Ovary (tissue), 7 donors: ENCODE measurements at regions not wholly inside any gene's neighbourhood (a gene's known extent, or its start where the extent isn't known, plus 50 kb on each side); places are given as distances from the start of the nearest gene placed in this dataset.

Experiments
- DNase-seq, 5 donors: peaks; one replicate each; pipeline ENCODE4 v3.0.0-alpha.2; 2019 to 2020
- H3K27ac ChIP-seq, 2 donors: fragments of 200-600 bp; one replicate each; pipeline versions ENCODE4 v1.5.1 to v1.8.0; 2019 to 2022
- H3K27me3 ChIP-seq: fragments of 200-600 bp; one replicate; pipeline ENCODE4 v1.8.0; 2022
- H3K36me3 ChIP-seq: fragments of 200-600 bp; sonication (generic); one replicate; pipeline ENCODE4 v1.5.1; 2019
- H3K4me1 ChIP-seq: one replicate; pipeline ENCODE4 v1.8.1; 2013; ENCODE audit warnings: mild to moderate bottlenecking, moderate library complexity; ENCODE audit not compliant: insufficient read depth
- H3K4me3 ChIP-seq: fragments of 200-600 bp; sonication (generic); one replicate; pipeline ENCODE4 v1.5.1; 2017
- H3K9me3 ChIP-seq, 2 donors: fragments of 200-600 bp in 1 of 2; sonication (generic) in 1 of 2; one replicate each; pipeline versions ENCODE4 v1.5.1 to v1.8.1; 2013 to 2019; ENCODE audit warnings: mild to moderate bottlenecking in 1 of 2, moderate library complexity in 1 of 2
- CTCF ChIP-seq, 3 donors: fragments of 450-650 bp in 2 of 3; fragments of 200-600 bp in 1 of 3; IDR thresholded peaks; one replicate each; pipeline versions ENCODE4 v1.5.1 to v1.8.0; 2016 to 2022; ENCODE audit warnings: antibody characterized with exemption in 3 of 3, mild to moderate bottlenecking in 1 of 3
- EP300 ChIP-seq: sonication (generic); formaldehyde crosslinking; IDR thresholded peaks from one replicate; pipeline ENCODE4 v1.6.1; 2017; ENCODE audit warnings: antibody characterized with exemption
- POLR2A ChIP-seq: fragments of 450-650 bp; IDR thresholded peaks from one replicate; pipeline ENCODE4 v1.6.1; 2017; ENCODE audit warnings: antibody characterized with exemption, mild to moderate bottlenecking, moderate library complexity
- WGBS, 3 donors: extraction: QIAGEN DNeasy Blood & Tissue Kit in 1 of 3; methylation state at CpG; one replicate each; pipeline versions ENCODE4 v1.1.5 to v1.1.7; 2013 to 2017; 5-methylcytosine and 5-hydroxymethylcytosine counted together
- intact Hi-C, 4 donors: fragments of 100-400 bp; cut with DNase I; formaldehyde crosslinking; loops; one replicate each; pipeline versions ENCODE4 v1.11.0 to v1.15.1; 2022 to 2023
- donor health status: DM: no; HTN: no; CAD: no; lungs with moderate emphysema.
- donor health status: DM: no; HTN: no; CAD: no.
- donor health status: Bipolar disorder and iron deficiency.
- donor health status: DM: no; HTN: no; CAD: no.
- donor health status: DM: yes; HTN: yes; CAD: no.

- Histone ChIP-seq H3K36me3 (no peaks in the 10 kb centered on the region), H3K4me3 (no peak overlapping the region), H3K27ac (no peak overlapping the region), H3K9me3 (no peaks in the 10 kb centered on the region), H3K27me3 (no peaks in the 10 kb centered on the region), H3K4me1 (no peaks in the 10 kb centered on the region)
- no peak for DNase-seq
- intact Hi-C loops: no loop called here
- TF ChIP-seq CTCF (IDR thresholded peaks at IDR 0.05) (no peak), EP300 (no peak), POLR2A (no peak)
- 84 to 89% (median 88%) methylated on average over 3 of the region's 3 CpGs for WGBS, 3 donors
Observed at GRCh38 chr5:87051502-87052113, 216.1 kb upstream of the RASA1 start.

- WGBS, 3 donors: 60 to 73% (median 67%) methylated on average over 2 of the region's 2 CpGs
- no peaks in the 10 kb centered on the region for H3K4me1 ChIP-seq
- no peak overlapping the region for H3K4me3 ChIP-seq
- H3K27me3 ChIP-seq: no peaks in the 10 kb centered on the region
- no peaks in the 10 kb centered on the region for H3K36me3 ChIP-seq
- H3K9me3 ChIP-seq: no peaks in the 10 kb centered on the region
- H3K27ac ChIP-seq: no peak overlapping the region
- no peak for DNase-seq
- intact Hi-C loops: no loop called here
- TF ChIP-seq POLR2A: no peak
- TF ChIP-seq CTCF (IDR thresholded peaks at IDR 0.05): no peak
- TF ChIP-seq EP300: no peak
Observed at GRCh38 chr5:87053146-87053545, 214.5 kb upstream of the RASA1 start.

- H3K9me3 ChIP-seq: no peaks in the 10 kb centered on the region
- intact Hi-C loops: no loop called here
- no peaks in the 10 kb centered on the region for H3K27me3 ChIP-seq
- H3K36me3 ChIP-seq: no peaks in the 10 kb centered on the region
- TF ChIP-seq EP300: no peak
- TF ChIP-seq CTCF (IDR thresholded peaks at IDR 0.05): no peak
- no peak for TF ChIP-seq POLR2A
- H3K27ac ChIP-seq: no peak overlapping the region
- H3K4me1 ChIP-seq: no peaks in the 10 kb centered on the region
- H3K4me3 ChIP-seq: no peak overlapping the region
- DNase-seq: no peak
Observed at GRCh38 chr5:87054821-87055220, 212.9 kb upstream of the RASA1 start.

DNA sequence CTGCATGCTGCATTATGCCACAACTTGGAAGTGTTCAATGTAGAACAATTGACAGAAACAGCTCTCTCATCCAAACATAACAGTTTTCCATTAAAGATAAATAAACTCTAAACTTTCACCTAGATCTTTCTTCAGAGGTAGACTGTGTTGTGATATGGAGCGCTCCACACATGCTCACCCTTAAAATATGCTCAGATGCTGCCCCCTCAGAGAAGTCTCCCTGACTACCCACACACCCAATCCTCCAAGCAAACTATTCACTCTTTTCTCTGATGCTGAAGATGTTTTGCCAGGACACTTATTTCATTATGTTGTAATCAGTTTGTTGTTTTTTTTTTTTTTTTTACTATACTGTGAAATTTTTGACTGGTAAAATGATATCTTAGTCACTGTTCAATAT is 206.6 kb upstream of the RASA1 start:
- DNase-seq: no peak
- H3K36me3 ChIP-seq: no peaks in the 10 kb centered on the region
- no peak overlapping the region for H3K27ac ChIP-seq
- no peaks in the 10 kb centered on the region for H3K4me1 ChIP-seq
- no peak overlapping the region for H3K4me3 ChIP-seq
- H3K9me3 ChIP-seq: no peaks in the 10 kb centered on the region
- H3K27me3 ChIP-seq: no peaks in the 10 kb centered on the region
- 81 to 97% (median 81%) methylated on average over 1 of the region's 1 CpG for WGBS, 3 donors
- TF ChIP-seq CTCF (IDR thresholded peaks at IDR 0.05) (no peak), POLR2A (no peak), EP300 (no peak)
- intact Hi-C loops: no loop called here
